GM19351 (cell line): ENCODE measurements at regions not wholly inside any gene's neighbourhood (a gene's known extent, or its start where the extent isn't known, plus 50 kb on each side); places are given as distances from the start of the nearest gene placed in this dataset.

ENCODE experiments used
- ATAC-seq: cut with Tn5 transposase; IDR thresholded peaks from one replicate; pipeline ENCODE4 v1.9.1; 2021; ENCODE audit warnings: mild to moderate bottlenecking, moderate library complexity; ENCODE audit not compliant: unreplicated experiment

GRCh38 chr12:23431006-23431405 is 518.5 kb downstream of the SOX5 start:
- no peak for ATAC-seq

GRCh38 chr12:23433121-23433520 is 516.3 kb downstream of the SOX5 start:
- ATAC-seq, result no peak

- no peak for ATAC-seq
Measured at GRCh38 chr12:23434154-23434553, 515.3 kb downstream of the SOX5 start.

GRCh38 chr12:23446746-23447145 is 502.7 kb downstream of the SOX5 start:
- no peak for ATAC-seq

- ATAC-seq, result no peak
Measured at GRCh38 chr12:23450810-23451209, 498.7 kb downstream of the SOX5 start.

GRCh38 chr12:23455283-23455682 is 494.2 kb downstream of the SOX5 start:
- no peak for ATAC-seq

- ATAC-seq, result no peak
Measured at GRCh38 chr12:23458640-23459039, 490.8 kb downstream of the SOX5 start.

GRCh38 chr12:23462546-23462945 is 486.9 kb downstream of the SOX5 start:
- no peak for ATAC-seq

GRCh38 chr12:23463172-23463571 is 486.3 kb downstream of the SOX5 start:
- no peak for ATAC-seq

- ATAC-seq, result no peak
Measured at GRCh38 chr12:23464241-23464812, 485.1 kb downstream of the SOX5 start.

- no peak for ATAC-seq
Measured at GRCh38 chr12:23472329-23472971, 477.0 kb downstream of the SOX5 start.

- no peak for ATAC-seq
Measured at GRCh38 chr12:23473071-23473470, 476.4 kb downstream of the SOX5 start.

GRCh38 chr12:23474438-23474976 is 475.0 kb downstream of the SOX5 start:
- no peak for ATAC-seq
